ENCODE measurements at regions not wholly inside any gene's neighbourhood (a gene's known extent, or its start where the extent isn't known, plus 50 kb on each side); places are given as distances from the start of the nearest gene placed in this dataset.

DNA sequence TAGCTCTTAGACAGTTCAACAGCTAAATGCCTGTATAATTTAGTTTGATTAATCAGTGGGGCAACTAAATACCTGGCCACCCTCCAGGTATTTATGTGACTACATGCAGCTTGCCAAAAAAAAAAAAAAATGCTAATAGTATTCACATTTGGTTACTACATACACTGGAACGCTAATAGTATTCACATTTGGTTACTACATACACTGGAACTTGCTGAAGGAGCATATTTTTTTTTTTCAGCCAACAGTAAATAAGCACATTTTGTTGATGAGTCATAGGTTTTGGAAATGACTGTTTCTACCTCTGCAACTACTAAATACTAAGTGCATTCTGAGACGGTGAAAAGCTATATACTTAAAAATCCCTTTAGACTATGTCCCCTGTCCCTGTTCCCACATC lies 1172.3 kb downstream of the LRFN5 start:
- peaks cover 0 to 2% of the 10 kb centered on the region in 2 donors for H3K36me3 Mint-ChIP-seq (ENCODE audit: insufficient read depth in 2 of 2)
- H3K27ac Mint-ChIP-seq: no peak overlapping the region
- no peak for ATAC-seq (replicated peaks in 1 of 2)
- H3K4me1 Mint-ChIP-seq (ENCODE audit: low read depth): no peaks in the 10 kb centered on the region
- H3K9me3 Mint-ChIP-seq: peaks cover 5 to 8% of the 10 kb centered on the region in 2 donors
- no peaks in the 10 kb centered on the region for H3K27me3 Mint-ChIP-seq (ENCODE audit: low read depth)
- DNase-seq: no peak
- H3K4me3 Mint-ChIP-seq: no peak overlapping the region

- no peak overlapping the region for H3K27ac Mint-ChIP-seq
Observed at GRCh38 chr14:42750771-42751170, 1144.1 kb downstream of the LRFN5 start.

GRCh38 chr14:42742084-42742483 lies 1135.4 kb downstream of the LRFN5 start:
- peaks cover 5 to 8% of the 10 kb centered on the region in 2 donors for H3K9me3 Mint-ChIP-seq
- no peak overlapping the region for H3K27ac Mint-ChIP-seq
- no peak overlapping the region for H3K4me3 Mint-ChIP-seq
- DNase-seq (no peak), ATAC-seq (replicated peaks in 1 of 2) (no peak)
- H3K27me3 Mint-ChIP-seq (ENCODE audit: low read depth): no peaks in the 10 kb centered on the region
- H3K4me1 Mint-ChIP-seq (ENCODE audit: low read depth): no peaks in the 10 kb centered on the region
- H3K36me3 Mint-ChIP-seq (ENCODE audit: insufficient read depth in 2 of 2): no peaks in the 10 kb centered on the region

More at GRCh38 chr14:42750771-42751170, 1144.1 kb downstream of the LRFN5 start:
- DNase-seq (no peak), ATAC-seq (replicated peaks in 1 of 2) (no peak)
- Mint-ChIP-seq H3K4me3 (no peak overlapping the region), H3K4me1 (ENCODE audit: low read depth) (no peaks in the 10 kb centered on the region), H3K36me3 (ENCODE audit: insufficient read depth in 2 of 2) (no peaks in the 10 kb centered on the region), H3K27me3 (ENCODE audit: low read depth) (no peaks in the 10 kb centered on the region), H3K9me3 (peaks cover 5 to 7% of the 10 kb centered on the region in 2 donors)

DNA sequence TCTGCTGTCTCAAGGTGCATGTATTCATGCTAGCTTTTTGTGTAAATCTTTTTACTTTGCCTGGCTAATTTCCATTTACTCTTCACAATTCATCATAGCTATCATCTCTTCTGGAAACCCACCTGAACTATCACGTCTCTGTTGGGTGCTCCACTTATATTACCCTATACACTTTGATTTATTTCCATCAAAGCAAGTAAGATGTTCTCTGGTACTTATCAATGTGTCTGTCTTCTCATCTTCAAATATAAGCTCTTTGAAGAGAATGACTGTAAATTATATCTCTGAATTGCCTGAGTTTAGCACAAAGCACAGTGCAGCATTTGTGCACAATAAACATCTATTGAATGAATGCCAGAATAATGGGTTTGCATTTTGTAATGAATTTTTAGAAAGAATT lies 1129.7 kb downstream of the LRFN5 start:
- Mint-ChIP-seq H3K27ac (no peak overlapping the region), H3K36me3 (ENCODE audit: insufficient read depth in 2 of 2) (no peaks in the 10 kb centered on the region), H3K9me3 (peaks cover 2 to 4% of the 10 kb centered on the region in 2 donors), H3K4me3 (no peak overlapping the region), H3K4me1 (ENCODE audit: low read depth) (no peaks in the 10 kb centered on the region), H3K27me3 (ENCODE audit: low read depth) (no peaks in the 10 kb centered on the region)
- ATAC-seq (replicated peaks in 1 of 2) (no peak), DNase-seq (no peak)

- H3K36me3 Mint-ChIP-seq (ENCODE audit: insufficient read depth in 2 of 2): no peaks in the 10 kb centered on the region
- H3K9me3 Mint-ChIP-seq: peaks cover 0 to 5% of the 10 kb centered on the region in 2 donors
- H3K4me3 Mint-ChIP-seq: no peak overlapping the region
- DNase-seq (no peak), ATAC-seq (replicated peaks in 1 of 2) (no peak)
- no peaks in the 10 kb centered on the region for H3K27me3 Mint-ChIP-seq (ENCODE audit: low read depth)
- H3K27ac Mint-ChIP-seq: no peak overlapping the region
- H3K4me1 Mint-ChIP-seq (ENCODE audit: low read depth): no peaks in the 10 kb centered on the region
Observed at GRCh38 chr14:42734041-42734440, 1127.4 kb downstream of the LRFN5 start.

DNA sequence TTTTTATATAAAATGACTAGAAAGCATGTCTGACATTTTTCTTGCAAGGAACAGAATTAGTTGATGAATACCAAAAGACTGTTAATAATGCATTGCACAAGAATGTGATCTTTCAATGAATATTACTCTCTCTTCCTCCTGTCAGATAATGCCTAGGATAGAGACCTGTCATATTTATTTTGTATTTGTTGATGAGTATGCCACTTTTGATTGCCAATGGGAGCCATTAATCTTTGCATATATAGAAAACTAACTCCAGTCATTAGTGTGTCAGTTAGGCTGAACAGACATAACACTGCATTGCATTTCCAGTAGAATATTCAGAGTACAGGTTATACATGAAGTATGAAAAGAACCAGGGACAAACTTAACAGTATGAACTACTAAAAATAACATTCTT lies 1125.3 kb downstream of the LRFN5 start:
- H3K36me3 Mint-ChIP-seq (ENCODE audit: insufficient read depth in 2 of 2): peaks cover 0 to under 1% of the 10 kb centered on the region in 2 donors
- DNase-seq (no peak), ATAC-seq (replicated peaks in 1 of 2) (no peak)
- peaks cover 0 to 9% of the 10 kb centered on the region in 2 donors for H3K9me3 Mint-ChIP-seq
- H3K4me3 Mint-ChIP-seq: no peak overlapping the region
- H3K27ac Mint-ChIP-seq: no peak overlapping the region
- H3K4me1 Mint-ChIP-seq (ENCODE audit: low read depth): no peaks in the 10 kb centered on the region
- H3K27me3 Mint-ChIP-seq (ENCODE audit: low read depth): no peaks in the 10 kb centered on the region

- Mint-ChIP-seq H3K27me3 (ENCODE audit: low read depth) (no peaks in the 10 kb centered on the region), H3K4me1 (ENCODE audit: low read depth) (no peaks in the 10 kb centered on the region), H3K36me3 (ENCODE audit: insufficient read depth in 2 of 2) (peaks cover 0 to 2% of the 10 kb centered on the region in 2 donors), H3K9me3 (peaks cover 0 to 10% of the 10 kb centered on the region in 2 donors), H3K27ac (no peak overlapping the region), H3K4me3 (no peak overlapping the region)
- ATAC-seq (replicated peaks in 1 of 2): no peak
- no peak for DNase-seq
Observed at GRCh38 chr14:42731480-42731879, 1124.8 kb downstream of the LRFN5 start.

DNA sequence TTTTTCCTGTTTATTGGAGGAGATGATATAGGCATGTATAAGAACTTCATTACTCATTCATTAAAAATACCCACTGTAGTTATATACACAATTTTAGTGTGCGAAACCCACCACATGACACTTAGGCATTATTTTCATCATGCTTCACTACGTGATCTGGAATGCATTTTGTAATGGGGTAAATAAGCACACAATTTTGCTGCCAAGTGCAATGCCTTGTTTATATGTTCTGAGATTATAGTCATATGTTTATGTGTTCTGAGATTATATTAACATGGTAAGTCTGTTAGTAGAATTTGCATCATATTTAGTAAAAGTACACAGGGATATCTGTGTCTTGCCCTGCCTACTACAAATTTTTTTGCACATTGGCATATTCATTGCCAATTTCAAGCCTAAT lies 1123.0 kb downstream of the LRFN5 start:
- Mint-ChIP-seq H3K4me1 (ENCODE audit: low read depth) (no peaks in the 10 kb centered on the region), H3K36me3 (ENCODE audit: insufficient read depth in 2 of 2) (peaks cover 0 to 2% of the 10 kb centered on the region in 2 donors), H3K27ac (no peak overlapping the region), H3K27me3 (ENCODE audit: low read depth) (no peaks in the 10 kb centered on the region), H3K9me3 (peaks cover 2 to 10% of the 10 kb centered on the region in 2 donors), H3K4me3 (no peak overlapping the region)
- no peak for DNase-seq
- no peak for ATAC-seq (replicated peaks in 1 of 2)

- H3K36me3 Mint-ChIP-seq (ENCODE audit: insufficient read depth in 2 of 2): peaks cover 0 to 1% of the 10 kb centered on the region in 2 donors
- H3K4me1 Mint-ChIP-seq (ENCODE audit: low read depth): no peaks in the 10 kb centered on the region
- ATAC-seq (replicated peaks in 1 of 2): no peak
- no peak overlapping the region for H3K27ac Mint-ChIP-seq
- no peaks in the 10 kb centered on the region for H3K27me3 Mint-ChIP-seq (ENCODE audit: low read depth)
- no peak for DNase-seq
- peaks cover 5 to 12% of the 10 kb centered on the region in 2 donors for H3K9me3 Mint-ChIP-seq
- H3K4me3 Mint-ChIP-seq: no peak overlapping the region
Observed at GRCh38 chr14:42719391-42719790, 1112.7 kb downstream of the LRFN5 start.

DNA sequence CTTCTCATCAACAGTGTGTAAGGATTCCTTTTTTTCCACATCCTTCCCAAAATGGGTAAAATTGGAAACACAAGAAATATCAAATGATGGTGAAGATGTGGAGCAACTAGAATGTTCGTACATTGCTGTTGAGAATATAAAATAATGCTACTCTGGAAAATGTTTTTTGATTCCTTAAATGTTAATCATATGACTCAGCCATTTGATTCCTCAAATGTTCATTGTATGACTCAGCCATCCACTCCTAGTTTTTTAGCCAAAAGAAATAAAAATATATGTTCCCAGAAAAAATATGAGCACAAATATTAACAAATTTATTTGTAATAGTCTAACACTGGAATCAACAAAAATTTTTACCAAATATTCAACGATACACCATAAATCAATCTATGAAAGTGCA lies 1108.6 kb downstream of the LRFN5 start:
- H3K27me3 Mint-ChIP-seq (ENCODE audit: low read depth): no peaks in the 10 kb centered on the region
- H3K4me3 Mint-ChIP-seq: no peak overlapping the region
- no peak for ATAC-seq (replicated peaks in 1 of 2)
- H3K4me1 Mint-ChIP-seq (ENCODE audit: low read depth): no peaks in the 10 kb centered on the region
- no peak overlapping the region for H3K27ac Mint-ChIP-seq
- H3K36me3 Mint-ChIP-seq (ENCODE audit: insufficient read depth in 2 of 2): no peaks in the 10 kb centered on the region
- peaks cover 5 to 11% of the 10 kb centered on the region in 2 donors for H3K9me3 Mint-ChIP-seq
- no peak for DNase-seq

DNA sequence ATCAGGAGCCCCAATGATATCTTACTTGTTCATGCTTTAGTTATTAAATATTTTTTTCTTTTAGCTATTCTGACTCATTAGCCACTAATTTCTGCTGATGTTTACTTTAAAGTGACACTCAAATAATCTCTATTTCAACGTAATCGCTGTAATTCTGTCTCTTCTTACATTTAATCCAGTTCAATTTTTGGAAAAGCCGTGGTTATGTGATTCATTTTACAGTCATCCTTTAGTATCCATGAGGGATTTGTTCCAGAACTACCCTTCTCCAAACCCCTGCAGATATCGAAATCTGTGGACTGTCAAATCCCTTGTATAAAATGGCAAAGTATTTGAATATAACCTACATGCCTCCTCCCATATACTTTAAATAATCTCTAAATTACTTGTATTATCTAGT lies 1103.4 kb downstream of the LRFN5 start:
- no peaks in the 10 kb centered on the region for H3K36me3 Mint-ChIP-seq (ENCODE audit: insufficient read depth in 2 of 2)
- H3K4me1 Mint-ChIP-seq (ENCODE audit: low read depth): no peaks in the 10 kb centered on the region
- H3K27me3 Mint-ChIP-seq (ENCODE audit: low read depth): no peaks in the 10 kb centered on the region
- H3K4me3 Mint-ChIP-seq: no peak overlapping the region
- peaks cover 5 to 6% of the 10 kb centered on the region in 2 donors for H3K9me3 Mint-ChIP-seq
- H3K27ac Mint-ChIP-seq: no peak overlapping the region
- ATAC-seq (replicated peaks in 1 of 2): no peak
- no peak for DNase-seq

- H3K9me3 Mint-ChIP-seq: peaks cover 2 to 6% of the 10 kb centered on the region in 2 donors
- no peak overlapping the region for H3K27ac Mint-ChIP-seq
- H3K27me3 Mint-ChIP-seq (ENCODE audit: low read depth): no peaks in the 10 kb centered on the region
- H3K4me1 Mint-ChIP-seq (ENCODE audit: low read depth): no peaks in the 10 kb centered on the region
- no peak for DNase-seq
- no peak overlapping the region for H3K4me3 Mint-ChIP-seq
- peaks cover 0 to 1% of the 10 kb centered on the region in 2 donors for H3K36me3 Mint-ChIP-seq (ENCODE audit: insufficient read depth in 2 of 2)
- ATAC-seq (replicated peaks in 1 of 2): no peak
Observed at GRCh38 chr14:42703501-42703900, 1096.8 kb downstream of the LRFN5 start.

DNA sequence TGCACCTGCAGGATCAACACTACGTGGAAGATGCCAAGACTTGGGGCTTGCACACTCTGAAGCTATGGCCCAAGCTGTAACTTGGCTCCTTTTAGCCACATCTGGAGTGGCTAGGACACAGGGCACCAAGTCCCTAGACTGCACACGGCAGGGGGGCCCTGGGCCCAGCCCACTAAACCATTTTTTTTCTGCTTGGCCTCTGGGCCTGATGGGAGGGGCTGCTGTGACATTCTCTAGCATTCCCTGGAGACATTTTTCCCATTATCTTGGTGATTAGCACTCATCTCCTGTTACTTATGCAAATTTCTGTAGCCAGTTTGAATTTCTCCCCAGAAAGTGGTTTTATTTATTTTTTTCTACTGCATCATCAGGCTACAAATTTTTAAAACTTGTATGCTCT lies 1080.7 kb downstream of the LRFN5 start:
- H3K27me3 Mint-ChIP-seq (ENCODE audit: low read depth): no peaks in the 10 kb centered on the region
- peaks cover 8 to 9% of the 10 kb centered on the region in 2 donors for H3K9me3 Mint-ChIP-seq
- no peak for ATAC-seq (replicated peaks in 1 of 2)

DNA sequence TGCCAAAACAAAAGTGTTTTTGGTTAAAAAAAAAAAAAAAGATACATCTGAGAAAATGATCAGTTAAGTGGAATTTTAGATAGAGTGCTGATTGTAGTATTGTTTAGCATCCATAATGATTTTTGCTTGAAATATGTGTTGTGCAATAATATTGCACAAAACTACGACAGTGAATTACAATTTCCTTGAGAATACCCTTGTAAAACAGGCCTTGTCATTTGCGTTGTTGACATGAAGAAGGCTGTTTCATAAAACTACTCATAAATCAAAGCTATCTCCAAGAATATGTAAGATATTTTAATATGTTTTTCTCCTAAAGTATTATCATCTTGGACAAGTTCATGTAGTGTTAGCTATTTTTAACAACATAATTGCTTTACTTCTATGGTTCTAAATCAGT lies 1077.0 kb downstream of the LRFN5 start:
- Mint-ChIP-seq H3K9me3 (peaks cover 2 to 4% of the 10 kb centered on the region in 2 donors), H3K4me3 (no peak overlapping the region), H3K27ac (no peak overlapping the region), H3K27me3 (ENCODE audit: low read depth) (no peaks in the 10 kb centered on the region), H3K4me1 (ENCODE audit: low read depth) (no peaks in the 10 kb centered on the region), H3K36me3 (ENCODE audit: insufficient read depth in 2 of 2) (peaks cover 0 to 1% of the 10 kb centered on the region in 2 donors)
- no peak for DNase-seq
- ATAC-seq (replicated peaks in 1 of 2): no peak

More for the DNA sequence above, 1080.7 kb downstream of the LRFN5 start:
- H3K4me3 Mint-ChIP-seq: no peak overlapping the region
- no peaks in the 10 kb centered on the region for H3K36me3 Mint-ChIP-seq (ENCODE audit: insufficient read depth in 2 of 2)
- DNase-seq: no peak
- H3K4me1 Mint-ChIP-seq (ENCODE audit: low read depth): no peaks in the 10 kb centered on the region
- H3K27ac Mint-ChIP-seq: no peak overlapping the region

All from activated T-cell treated with anti-CD3 and anti-CD28 coated beads, Interleukin-2, amount 50 U/mL, for 72 hours (primary cell).